A673 (cell line): ENCODE measurements at regions not wholly inside any gene's neighbourhood (a gene's known extent, or its start where the extent isn't known, plus 50 kb on each side); places are given as distances from the start of the nearest gene placed in this dataset.
"Not testable (repeated sequence)": the region's sequence is repeated elsewhere in the genome, so short reads cannot be mapped to it uniquely, and the experiment has no call there.

ENCODE experiments used
- EZH2 ChIP-seq: fragments of 200-600 bp; sonication (generic); IDR thresholded peaks from 2 replicates; pipeline ENCODE4 v1.6.1; 2017; ENCODE audit warnings: borderline replicate concordance, low read depth, mild to moderate bottlenecking, mixed read lengths, antibody characterized with exemption, low read length; ENCODE audit not compliant: poor library complexity, severe bottlenecking
- TF ChIP-seq, protein P1 (sequence below): fragments of 300-800, 200-600 bp; sonication (generic); conservative IDR thresholded peaks from 2 replicates; pipeline ENCODE4 v1.5.1; 2017; ENCODE audit warnings: low read depth, mild to moderate bottlenecking, antibody characterized with exemption, low read length, moderate library complexity, mixed read lengths

DNA sequence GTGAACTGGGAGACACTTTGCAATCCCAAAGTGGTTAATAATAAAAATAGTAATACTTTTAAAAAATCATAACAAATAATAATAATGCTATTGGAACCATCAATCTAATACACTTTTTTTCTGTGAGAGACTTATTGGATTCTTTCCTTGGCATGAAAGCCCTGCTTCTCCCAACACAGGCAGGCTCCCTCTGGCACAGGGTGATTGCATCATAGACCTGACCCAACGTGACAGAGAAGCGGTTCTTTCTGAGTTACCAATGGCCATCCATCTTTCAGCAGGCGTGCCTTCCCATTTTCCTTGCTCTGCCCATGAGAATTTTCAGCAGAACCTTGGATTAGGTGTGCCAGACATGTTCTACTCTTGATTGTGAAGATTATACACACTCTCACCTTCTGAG lies 242.6 kb upstream of the PLGLB2 start:
- TF ChIP-seq, protein P1, sequence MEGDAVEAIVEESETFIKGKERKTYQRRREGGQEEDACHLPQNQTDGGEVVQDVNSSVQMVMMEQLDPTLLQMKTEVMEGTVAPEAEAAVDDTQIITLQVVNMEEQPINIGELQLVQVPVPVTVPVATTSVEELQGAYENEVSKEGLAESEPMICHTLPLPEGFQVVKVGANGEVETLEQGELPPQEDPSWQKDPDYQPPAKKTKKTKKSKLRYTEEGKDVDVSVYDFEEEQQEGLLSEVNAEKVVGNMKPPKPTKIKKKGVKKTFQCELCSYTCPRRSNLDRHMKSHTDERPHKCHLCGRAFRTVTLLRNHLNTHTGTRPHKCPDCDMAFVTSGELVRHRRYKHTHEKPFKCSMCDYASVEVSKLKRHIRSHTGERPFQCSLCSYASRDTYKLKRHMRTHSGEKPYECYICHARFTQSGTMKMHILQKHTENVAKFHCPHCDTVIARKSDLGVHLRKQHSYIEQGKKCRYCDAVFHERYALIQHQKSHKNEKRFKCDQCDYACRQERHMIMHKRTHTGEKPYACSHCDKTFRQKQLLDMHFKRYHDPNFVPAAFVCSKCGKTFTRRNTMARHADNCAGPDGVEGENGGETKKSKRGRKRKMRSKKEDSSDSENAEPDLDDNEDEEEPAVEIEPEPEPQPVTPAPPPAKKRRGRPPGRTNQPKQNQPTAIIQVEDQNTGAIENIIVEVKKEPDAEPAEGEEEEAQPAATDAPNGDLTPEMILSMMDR: not testable (repeated sequence)
- not testable (repeated sequence) for TF ChIP-seq EZH2
